ENCODE measurements at regions not wholly inside any gene's neighbourhood (a gene's known extent, or its start where the extent isn't known, plus 50 kb on each side); places are given as distances from the start of the nearest gene placed in this dataset.

GRCh38 chr6:165890404-165890735 is 227.3 kb upstream of the PDE10A start:
- Mint-ChIP-seq H3K4me1 (ENCODE audit: low read depth) (no peaks in the 10 kb centered on the region), H3K36me3 (ENCODE audit: low read depth) (no peaks in the 10 kb centered on the region), H3K9me3 (no peaks in the 10 kb centered on the region), H3K27ac (no peak overlapping the region), H3K4me3 (no peak overlapping the region), H3K27me3 (peaks cover 10% of the 10 kb centered on the region)

GRCh38 chr6:165889636-165890403 is 226.8 kb upstream of the PDE10A start:
- H3K4me3 Mint-ChIP-seq = no peak overlapping the region
- no peak overlapping the region for H3K27ac Mint-ChIP-seq
- no peaks in the 10 kb centered on the region for H3K36me3 Mint-ChIP-seq (ENCODE audit: low read depth)
- H3K9me3 Mint-ChIP-seq = no peaks in the 10 kb centered on the region
- peaks cover 5% of the 10 kb centered on the region for H3K4me1 Mint-ChIP-seq (ENCODE audit: low read depth)
- H3K27me3 Mint-ChIP-seq = peaks cover 10% of the 10 kb centered on the region

- no peak overlapping the region for H3K4me3 Mint-ChIP-seq
- no peaks in the 10 kb centered on the region for H3K36me3 Mint-ChIP-seq (ENCODE audit: low read depth)
- H3K27me3 Mint-ChIP-seq = peaks cover 11% of the 10 kb centered on the region
- H3K27ac Mint-ChIP-seq = no peak overlapping the region
- H3K9me3 Mint-ChIP-seq = no peaks in the 10 kb centered on the region
- H3K4me1 Mint-ChIP-seq (ENCODE audit: low read depth) = peaks cover 8% of the 10 kb centered on the region
Observed at GRCh38 chr6:165886169-165886568, 223.1 kb upstream of the PDE10A start.

GRCh38 chr6:165884813-165885765 is 222.0 kb upstream of the PDE10A start:
- Mint-ChIP-seq H3K36me3 (ENCODE audit: low read depth) (no peaks in the 10 kb centered on the region), H3K9me3 (no peaks in the 10 kb centered on the region)

GRCh38 chr6:165883851-165884640 is 221.0 kb upstream of the PDE10A start:
- Mint-ChIP-seq H3K27me3 (peaks cover 16% of the 10 kb centered on the region), H3K9me3 (no peaks in the 10 kb centered on the region), H3K36me3 (ENCODE audit: low read depth) (no peaks in the 10 kb centered on the region), H3K27ac (no peak overlapping the region), H3K4me3 (no peak overlapping the region), H3K4me1 (ENCODE audit: low read depth) (peaks cover 8% of the 10 kb centered on the region)

More at GRCh38 chr6:165884813-165885765, 222.0 kb upstream of the PDE10A start:
- Mint-ChIP-seq H3K27ac (no peak overlapping the region), H3K4me3 (no peak overlapping the region), H3K4me1 (ENCODE audit: low read depth) (peaks cover 8% of the 10 kb centered on the region), H3K27me3 (peaks cover 18% of the 10 kb centered on the region)

GRCh38 chr6:165881806-165882205 is 218.8 kb upstream of the PDE10A start:
- Mint-ChIP-seq H3K27ac (no peak overlapping the region), H3K4me3 (no peak overlapping the region), H3K4me1 (ENCODE audit: low read depth) (peaks cover 8% of the 10 kb centered on the region)

GRCh38 chr6:165880686-165881085 is 217.6 kb upstream of the PDE10A start:
- peaks cover 8% of the 10 kb centered on the region for H3K4me1 Mint-ChIP-seq (ENCODE audit: low read depth)
- H3K27me3 Mint-ChIP-seq = peaks cover 35% of the 10 kb centered on the region
- no peak overlapping the region for H3K27ac Mint-ChIP-seq
- peaks cover 3% of the 10 kb centered on the region for H3K9me3 Mint-ChIP-seq
- no peaks in the 10 kb centered on the region for H3K36me3 Mint-ChIP-seq (ENCODE audit: low read depth)
- no peak overlapping the region for H3K4me3 Mint-ChIP-seq

More at GRCh38 chr6:165881806-165882205, 218.8 kb upstream of the PDE10A start:
- Mint-ChIP-seq H3K36me3 (ENCODE audit: low read depth) (no peaks in the 10 kb centered on the region), H3K9me3 (peaks cover 3% of the 10 kb centered on the region), H3K27me3 (peaks cover 31% of the 10 kb centered on the region)

GRCh38 chr6:165877773-165878172 is 214.7 kb upstream of the PDE10A start:
- H3K4me3 Mint-ChIP-seq = no peak overlapping the region
- no peak overlapping the region for H3K27ac Mint-ChIP-seq
- peaks cover 3% of the 10 kb centered on the region for H3K9me3 Mint-ChIP-seq
- no peaks in the 10 kb centered on the region for H3K36me3 Mint-ChIP-seq (ENCODE audit: low read depth)
- no peaks in the 10 kb centered on the region for H3K4me1 Mint-ChIP-seq (ENCODE audit: low read depth)
- H3K27me3 Mint-ChIP-seq = peaks cover 43% of the 10 kb centered on the region

GRCh38 chr6:165877192-165877591 is 214.2 kb upstream of the PDE10A start:
- Mint-ChIP-seq H3K4me1 (ENCODE audit: low read depth) (no peaks in the 10 kb centered on the region), H3K27ac (no peak overlapping the region), H3K9me3 (peaks cover 3% of the 10 kb centered on the region), H3K4me3 (no peak overlapping the region), H3K36me3 (ENCODE audit: low read depth) (no peaks in the 10 kb centered on the region), H3K27me3 (peaks cover 43% of the 10 kb centered on the region)

- Mint-ChIP-seq H3K36me3 (ENCODE audit: low read depth) (no peaks in the 10 kb centered on the region), H3K4me3 (no peak overlapping the region), H3K27me3 (peaks cover 38% of the 10 kb centered on the region), H3K9me3 (peaks cover 3% of the 10 kb centered on the region), H3K4me1 (ENCODE audit: low read depth) (no peaks in the 10 kb centered on the region), H3K27ac (no peak overlapping the region)
Observed at GRCh38 chr6:165876588-165876987, 213.5 kb upstream of the PDE10A start.

- Mint-ChIP-seq H3K27me3 (peaks cover 36% of the 10 kb centered on the region), H3K4me1 (ENCODE audit: low read depth) (no peaks in the 10 kb centered on the region), H3K36me3 (ENCODE audit: low read depth) (no peaks in the 10 kb centered on the region), H3K4me3 (no peak overlapping the region), H3K27ac (no peak overlapping the region), H3K9me3 (peaks cover 3% of the 10 kb centered on the region)
Observed at GRCh38 chr6:165875946-165876345, 212.9 kb upstream of the PDE10A start.

GRCh38 chr6:165873976-165874375 is 210.9 kb upstream of the PDE10A start:
- H3K36me3 Mint-ChIP-seq (ENCODE audit: low read depth) = no peaks in the 10 kb centered on the region
- H3K4me1 Mint-ChIP-seq (ENCODE audit: low read depth) = no peaks in the 10 kb centered on the region
- H3K9me3 Mint-ChIP-seq = peaks cover 3% of the 10 kb centered on the region
- H3K27ac Mint-ChIP-seq = no peak overlapping the region
- H3K27me3 Mint-ChIP-seq = peaks cover 32% of the 10 kb centered on the region
- H3K4me3 Mint-ChIP-seq = no peak overlapping the region

- Mint-ChIP-seq H3K36me3 (ENCODE audit: low read depth) (no peaks in the 10 kb centered on the region), H3K9me3 (no peaks in the 10 kb centered on the region), H3K4me3 (no peak overlapping the region), H3K4me1 (ENCODE audit: low read depth) (no peaks in the 10 kb centered on the region), H3K27me3 (peaks cover 22% of the 10 kb centered on the region), H3K27ac (no peak overlapping the region)
Observed at GRCh38 chr6:165872811-165873210, 209.8 kb upstream of the PDE10A start.

GRCh38 chr6:165872311-165872710 is 209.3 kb upstream of the PDE10A start:
- Mint-ChIP-seq H3K27ac (no peak overlapping the region), H3K4me3 (no peak overlapping the region), H3K9me3 (no peaks in the 10 kb centered on the region), H3K4me1 (ENCODE audit: low read depth) (no peaks in the 10 kb centered on the region), H3K36me3 (ENCODE audit: low read depth) (no peaks in the 10 kb centered on the region), H3K27me3 (peaks cover 21% of the 10 kb centered on the region)

- Mint-ChIP-seq H3K4me3 (no peak overlapping the region), H3K36me3 (ENCODE audit: low read depth) (no peaks in the 10 kb centered on the region), H3K9me3 (peaks cover 4% of the 10 kb centered on the region), H3K27ac (no peak overlapping the region), H3K27me3 (peaks cover 17% of the 10 kb centered on the region), H3K4me1 (ENCODE audit: low read depth) (no peaks in the 10 kb centered on the region)
Observed at GRCh38 chr6:165871571-165871970, 208.5 kb upstream of the PDE10A start.

Data from stimulated activated naive CD8-positive, alpha-beta T cell treated with anti-CD3 and anti-CD28 coated beads, Interleukin-15, Interleukin-2, amounts not matched to agents 100 ng/mL and 50 ng/mL, for 24 hours (primary cell).